GM21360 (cell line): ENCODE measurements at regions not wholly inside any gene's neighbourhood (a gene's known extent, or its start where the extent isn't known, plus 50 kb on each side); places are given as distances from the start of the nearest gene placed in this dataset.
"Not testable (repeated sequence)": the region's sequence is repeated elsewhere in the genome, so short reads cannot be mapped to it uniquely, and the experiment has no call there.

ENCODE experiments used
- ATAC-seq: cut with Tn5 transposase; IDR thresholded peaks from one replicate; pipeline ENCODE4 v1.9.1; 2021; ENCODE audit warnings: mild to moderate bottlenecking, moderate library complexity; ENCODE audit not compliant: unreplicated experiment

- not testable (repeated sequence) for ATAC-seq
These were observed 710.9 kb upstream of the ZP4 start for GRCh38 chr1:238601604-238602003.

- ATAC-seq: no peak
These were observed 706.0 kb upstream of the ZP4 start for GRCh38 chr1:238596703-238597102.

- ATAC-seq: no peak
These were observed 701.9 kb upstream of the ZP4 start for GRCh38 chr1:238592621-238593020.

- no peak for ATAC-seq
These were observed 699.2 kb upstream of the ZP4 start for GRCh38 chr1:238589843-238590435.

- ATAC-seq: no peak
These were observed 692.1 kb upstream of the ZP4 start for GRCh38 chr1:238582816-238583215.

GRCh38 chr1:238581332-238581731 lies 690.6 kb upstream of the ZP4 start:
- ATAC-seq: no peak

- no peak for ATAC-seq
These were observed 678.0 kb upstream of the ZP4 start for GRCh38 chr1:238568735-238569134.

- no peak for ATAC-seq
These were observed 671.6 kb upstream of the ZP4 start for GRCh38 chr1:238562341-238562740.

- ATAC-seq: no peak
These were observed 668.0 kb upstream of the ZP4 start for GRCh38 chr1:238558746-238559145.

- no peak for ATAC-seq
These were observed 667.4 kb upstream of the ZP4 start for GRCh38 chr1:238558156-238558555.

GRCh38 chr1:238552271-238552670 lies 661.5 kb upstream of the ZP4 start:
- ATAC-seq: no peak

- ATAC-seq: no peak
These were observed 658.4 kb upstream of the ZP4 start for GRCh38 chr1:238549137-238549536.

- ATAC-seq: no peak
These were observed 655.4 kb upstream of the ZP4 start for GRCh38 chr1:238546118-238546517.

- ATAC-seq: no peak
These were observed 646.9 kb upstream of the ZP4 start for GRCh38 chr1:238537641-238538040.

GRCh38 chr1:238530209-238530851 lies 639.6 kb upstream of the ZP4 start:
- ATAC-seq: no peak

- no peak for ATAC-seq
These were observed 627.0 kb upstream of the ZP4 start for GRCh38 chr1:238517711-238518110.

- no peak for ATAC-seq
These were observed 610.6 kb upstream of the ZP4 start for GRCh38 chr1:238501290-238501689.

GRCh38 chr1:238499021-238499420 lies 608.3 kb upstream of the ZP4 start:
- ATAC-seq: no peak

- no peak for ATAC-seq
These were observed 601.5 kb upstream of the ZP4 start for GRCh38 chr1:238492271-238492670.

GRCh38 chr1:238491265-238491664 lies 600.5 kb upstream of the ZP4 start:
- no peak for ATAC-seq

- ATAC-seq: no peak
These were observed 598.3 kb upstream of the ZP4 start for GRCh38 chr1:238489006-238489405.

- no peak for ATAC-seq
These were observed 597.7 kb upstream of the ZP4 start for GRCh38 chr1:238488401-238488800.

- ATAC-seq: no peak
These were observed 597.2 kb upstream of the ZP4 start for GRCh38 chr1:238487931-238488330.
